Fibroblast of pulmonary artery (primary cell): ENCODE measurements at regions not wholly inside any gene's neighbourhood (a gene's known extent, or its start where the extent isn't known, plus 50 kb on each side); places are given as distances from the start of the nearest gene placed in this dataset.

ENCODE experiments used
- DNase-seq: peaks from one replicate; pipeline ENCODE4 v3.0.0-alpha.2; 2010; ENCODE audit warnings: low read depth
- H3K4me3 ChIP-seq: replicated peaks from 2 replicates; pipeline ENCODE4 v1.5.1; 2011; ENCODE audit warnings: low read depth, mild to moderate bottlenecking, control low read depth, low read length, moderate library complexity
- CTCF ChIP-seq: IDR thresholded peaks from 2 replicates; pipeline ENCODE4 v1.5.1; 2011; ENCODE audit warnings: mild to moderate bottlenecking, control low read depth, low read length, inconsistent platforms; ENCODE audit errors: missing control alignments

DNA sequence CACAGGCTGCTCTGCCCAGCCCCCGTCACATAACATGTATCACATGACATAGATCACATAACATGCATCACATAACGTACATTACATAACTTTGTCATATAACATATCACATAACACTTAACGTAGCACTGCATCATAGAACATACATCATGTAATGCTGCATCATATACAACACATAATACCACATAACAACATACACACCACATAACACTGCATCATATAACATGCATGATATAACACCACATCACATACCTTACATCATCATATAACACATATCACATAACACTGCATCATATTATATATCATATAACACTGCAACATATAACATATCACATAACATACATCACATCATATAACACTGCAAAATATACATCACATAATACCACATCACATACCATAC is 83.8 kb downstream of the AXIN2 start:
- no peak overlapping the region for H3K4me3 ChIP-seq
- DNase-seq, result no peak
- no peak for TF ChIP-seq CTCF

- TF ChIP-seq CTCF, result no peak
- DNase-seq, result no peak
These were observed 86.8 kb downstream of the AXIN2 start for GRCh38 chr17:65474660-65475059.

GRCh38 chr17:65473985-65474384 is 87.5 kb downstream of the AXIN2 start:
- no peak overlapping the region for H3K4me3 ChIP-seq
- DNase-seq, result no peak
- no peak for TF ChIP-seq CTCF

More at GRCh38 chr17:65474660-65475059, 86.8 kb downstream of the AXIN2 start:
- no peak overlapping the region for H3K4me3 ChIP-seq

GRCh38 chr17:65473363-65473762 is 88.1 kb downstream of the AXIN2 start:
- TF ChIP-seq CTCF, result no peak
- no peak overlapping the region for H3K4me3 ChIP-seq
- DNase-seq, result no peak

DNA sequence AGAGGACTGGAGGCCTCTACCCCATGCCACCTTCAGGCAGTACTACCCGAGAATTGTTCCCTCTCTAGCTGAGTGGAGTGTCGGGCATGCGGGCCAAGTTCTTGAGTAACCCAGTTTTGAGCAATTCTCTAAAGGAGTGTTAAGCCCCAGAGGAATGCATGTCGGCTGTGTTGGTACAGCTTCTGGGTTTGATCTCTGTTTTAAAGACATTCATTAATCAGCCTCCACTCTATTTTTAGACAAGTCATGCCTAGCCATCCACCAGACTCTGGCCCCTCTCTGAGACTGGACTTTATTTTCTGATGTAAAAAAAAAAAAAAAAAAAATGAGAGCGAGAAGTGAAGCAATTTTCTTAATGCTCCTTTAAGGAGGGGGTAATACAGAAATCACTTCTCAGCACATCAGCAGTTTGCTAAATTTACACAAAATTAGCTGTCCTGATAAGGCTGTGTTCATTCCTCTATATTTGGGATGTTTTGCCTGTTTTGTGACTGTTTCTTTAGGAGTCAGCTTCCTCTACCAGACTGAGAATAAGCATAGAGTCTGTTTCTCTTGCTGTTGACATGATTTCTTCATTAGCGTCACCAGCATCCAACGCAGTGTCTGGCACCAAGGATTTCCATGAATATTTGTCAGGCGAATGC is 88.7 kb downstream of the AXIN2 start:
- no peak overlapping the region for H3K4me3 ChIP-seq
- no peak for TF ChIP-seq CTCF
- peak; percentile 80 for DNase-seq

DNA sequence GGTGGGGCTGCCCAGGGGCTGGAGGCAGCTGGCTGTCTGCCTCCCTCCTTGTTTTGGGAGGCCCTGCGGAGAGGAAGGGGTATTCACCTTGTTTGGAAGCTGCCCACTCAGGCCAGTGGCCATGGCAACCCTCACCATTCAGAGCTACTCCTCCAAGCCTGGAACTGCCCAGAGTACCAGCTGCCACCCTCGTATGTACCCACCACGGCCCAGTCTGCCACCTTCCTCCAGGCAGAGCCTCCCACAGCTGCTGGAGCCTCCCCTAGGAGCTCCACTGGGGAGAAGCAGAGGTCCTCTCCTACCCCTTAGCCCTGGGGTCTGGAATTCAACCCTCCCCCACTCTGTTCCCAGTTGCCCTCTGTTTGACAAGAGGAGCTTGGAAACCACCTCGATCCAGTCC is 90.7 kb downstream of the AXIN2 start:
- no peak for DNase-seq
- no peak overlapping the region for H3K4me3 ChIP-seq
- no peak for TF ChIP-seq CTCF

DNA sequence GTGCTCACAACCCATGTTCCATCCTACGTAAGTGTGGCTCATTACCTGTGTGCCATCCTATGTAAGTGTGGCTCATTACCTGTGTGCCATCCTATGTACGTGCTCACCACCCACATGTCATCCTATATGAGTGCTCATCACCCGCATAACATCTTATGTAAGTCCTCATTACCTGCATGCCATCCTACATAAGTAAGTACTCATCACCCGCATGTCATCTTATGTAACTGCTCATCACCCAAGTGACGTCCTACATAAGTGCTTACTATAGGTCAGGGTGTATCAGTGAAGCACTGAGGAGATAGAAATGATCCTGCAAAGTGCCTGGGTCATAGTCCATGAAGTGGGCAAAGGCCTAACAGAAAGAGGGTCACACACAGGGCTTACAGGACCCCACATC is 93.1 kb downstream of the AXIN2 start:
- H3K4me3 ChIP-seq, result no peak overlapping the region
- DNase-seq, result no peak
- no peak for TF ChIP-seq CTCF
